Neural cell (in vitro differentiated cells): ENCODE measurements at regions not wholly inside any gene's neighbourhood (a gene's known extent, or its start where the extent isn't known, plus 50 kb on each side); places are given as distances from the start of the nearest gene placed in this dataset.
A peak's percentile ranks its signal among the peaks of the same experiment; 100 is the strongest.
"Not testable (repeated sequence)": the region's sequence is repeated elsewhere in the genome, so short reads cannot be mapped to it uniquely, and the experiment has no call there.

Source experiments
- H2AFZ ChIP-seq: fragments of 200-600, 300-800 bp; sonication (generic), shearing (Covaris generic); 2 replicates; pipeline ENCODE4 v1.6.0; 2014; ENCODE audit warnings: low read depth, mild to moderate bottlenecking, antibody characterized with exemption, low read length, moderate library complexity
- H3F3A ChIP-seq: fragments of 200-600 bp; shearing (Covaris generic); 2 replicates; pipeline ENCODE4 v1.6.1; 2016; ENCODE audit warnings: mild to moderate bottlenecking, moderate library complexity, mixed read lengths, antibody characterized with exemption, low read length; ENCODE audit not compliant: insufficient read depth, poor library complexity, severe bottlenecking
- H3K27ac ChIP-seq: fragments of 200-600, 300-800 bp; sonication (generic), shearing (Covaris generic); 2 replicates; pipeline ENCODE4 v1.5.1; 2014; ENCODE audit warnings: mild to moderate bottlenecking, low read length, moderate library complexity
- H3K27me3 ChIP-seq: fragments of 300-800, 200-600 bp; sonication (generic), shearing (Covaris generic); 2 replicates; pipeline ENCODE4 v1.6.0; 2014; ENCODE audit warnings: mild to moderate bottlenecking, low read depth, low read length, moderate library complexity; ENCODE audit not compliant: insufficient read depth
- H3K36me3 ChIP-seq: fragments of 300-800, 200-600 bp; sonication (generic), shearing (Covaris generic); 2 replicates; pipeline ENCODE4 v1.5.1; 2014; ENCODE audit warnings: mild to moderate bottlenecking, antibody characterized with exemption, low read length, moderate library complexity; ENCODE audit not compliant: insufficient read depth
- H3K4me2 ChIP-seq: fragments of 300-800, 200-600 bp; sonication (generic), shearing (Covaris generic); 2 replicates; pipeline ENCODE4 v1.6.0; 2014; ENCODE audit warnings: mild to moderate bottlenecking, low read length
- H3K4me3 ChIP-seq: fragments of 300-800, 200-600 bp; sonication (generic), shearing (Covaris generic); 2 replicates; pipeline ENCODE4 v1.5.1; 2014; ENCODE audit warnings: mild to moderate bottlenecking, low read length, moderate library complexity
- H3K79me2 ChIP-seq: fragments of 200-600 bp; shearing (Covaris generic); replicated peaks from 2 replicates; pipeline ENCODE4 v1.6.0; 2014; ENCODE audit warnings: mild to moderate bottlenecking, low read length, moderate library complexity; ENCODE audit not compliant: insufficient read depth
- H3K9ac ChIP-seq: fragments of 300-800, 200-600 bp; sonication (generic), shearing (Covaris generic); 2 replicates; pipeline ENCODE4 v1.6.1; 2016; ENCODE audit warnings: mild to moderate bottlenecking, low read length, mixed read lengths
- H3K9me2 ChIP-seq: fragments of 200-600 bp; shearing (Covaris generic); 2 replicates; pipeline ENCODE4 v1.6.1; 2016; ENCODE audit warnings: mild to moderate bottlenecking, low read length, mixed read lengths; ENCODE audit not compliant: insufficient read depth
- H3K9me3 ChIP-seq: fragments of 200-600, 300-800 bp; sonication (generic), shearing (Covaris generic); 2 replicates; pipeline ENCODE4 v1.6.1; 2016; ENCODE audit warnings: mild to moderate bottlenecking, mixed run types, low read length, moderate library complexity, mixed read lengths
- H4K20me1 ChIP-seq: fragments of 200-600 bp; shearing (Covaris generic); 2 replicates; pipeline ENCODE4 v1.6.1; 2016; ENCODE audit warnings: mild to moderate bottlenecking, mixed run types; ENCODE audit not compliant: insufficient read depth
- EP300 ChIP-seq: fragments of 450-650 bp; conservative IDR thresholded peaks from 2 replicates; pipeline ENCODE4 v1.6.1; 2014; ENCODE audit warnings: antibody characterized with exemption, mild to moderate bottlenecking, moderate library complexity; ENCODE audit not compliant: poor library complexity, severe bottlenecking
- EZH2 ChIP-seq: fragments of 200-600, 300-800 bp; shearing (Covaris generic), sonication (generic); IDR thresholded peaks from 2 replicates; pipeline ENCODE4 v1.6.1; 2014; ENCODE audit warnings: antibody characterized with exemption, low read length, borderline replicate concordance, mild to moderate bottlenecking; ENCODE audit not compliant: insufficient read depth, poor library complexity, severe bottlenecking
- MXI1 ChIP-seq: fragments of 450-650 bp; conservative IDR thresholded peaks from 2 replicates; pipeline ENCODE4 v1.6.1; 2014; ENCODE audit warnings: antibody characterized with exemption, mild to moderate bottlenecking; ENCODE audit not compliant: poor library complexity, severe bottlenecking
- POLR2AphosphoS5 ChIP-seq: IDR thresholded peaks from 2 replicates; pipeline ENCODE4 v1.6.1; 2012
- RAD21 ChIP-seq: fragments of 450-650 bp; conservative IDR thresholded peaks from 2 replicates; pipeline ENCODE4 v1.6.1; 2014; ENCODE audit warnings: antibody characterized with exemption, mild to moderate bottlenecking, moderate library complexity
- SMC3 ChIP-seq: fragments of 450-650 bp; conservative IDR thresholded peaks from 2 replicates; pipeline ENCODE4 v1.6.1; 2014; ENCODE audit warnings: antibody characterized with exemption, mild to moderate bottlenecking, moderate library complexity; ENCODE audit not compliant: poor library complexity
- TAF1 ChIP-seq: IDR thresholded peaks from 2 replicates; pipeline ENCODE4 v1.6.1; 2012; ENCODE audit warnings: low read depth
- TF ChIP-seq, protein P1 (sequence below): IDR thresholded peaks from 2 replicates; pipeline ENCODE4 v1.6.1; 2012; ENCODE audit warnings: borderline replicate concordance
- TF ChIP-seq, protein P2 (sequence below): fragments of 450-650 bp; IDR thresholded peaks from 2 replicates; pipeline ENCODE4 v1.5.1; 2014; ENCODE audit warnings: antibody characterized with exemption, mild to moderate bottlenecking, moderate library complexity; ENCODE audit not compliant: poor library complexity, severe bottlenecking

- Histone ChIP-seq H3K9me3 (no peaks in the 10 kb centered on the region), H3K36me3 (no peaks in the 10 kb centered on the region), H3K9ac (no peak overlapping the region), H3K4me3 (no peak overlapping the region), H4K20me1 (no peaks in the 10 kb centered on the region), H3K27me3 (no peaks in the 10 kb centered on the region), H3K79me2 (no peaks in the 10 kb centered on the region), H2AFZ (no peak overlapping the region), H3K27ac (no peak overlapping the region), H3K9me2 (no peaks in the 10 kb centered on the region), H3K4me2 (no peak overlapping the region), H3F3A (no peaks in the 10 kb centered on the region)
- TF ChIP-seq, protein P1, sequence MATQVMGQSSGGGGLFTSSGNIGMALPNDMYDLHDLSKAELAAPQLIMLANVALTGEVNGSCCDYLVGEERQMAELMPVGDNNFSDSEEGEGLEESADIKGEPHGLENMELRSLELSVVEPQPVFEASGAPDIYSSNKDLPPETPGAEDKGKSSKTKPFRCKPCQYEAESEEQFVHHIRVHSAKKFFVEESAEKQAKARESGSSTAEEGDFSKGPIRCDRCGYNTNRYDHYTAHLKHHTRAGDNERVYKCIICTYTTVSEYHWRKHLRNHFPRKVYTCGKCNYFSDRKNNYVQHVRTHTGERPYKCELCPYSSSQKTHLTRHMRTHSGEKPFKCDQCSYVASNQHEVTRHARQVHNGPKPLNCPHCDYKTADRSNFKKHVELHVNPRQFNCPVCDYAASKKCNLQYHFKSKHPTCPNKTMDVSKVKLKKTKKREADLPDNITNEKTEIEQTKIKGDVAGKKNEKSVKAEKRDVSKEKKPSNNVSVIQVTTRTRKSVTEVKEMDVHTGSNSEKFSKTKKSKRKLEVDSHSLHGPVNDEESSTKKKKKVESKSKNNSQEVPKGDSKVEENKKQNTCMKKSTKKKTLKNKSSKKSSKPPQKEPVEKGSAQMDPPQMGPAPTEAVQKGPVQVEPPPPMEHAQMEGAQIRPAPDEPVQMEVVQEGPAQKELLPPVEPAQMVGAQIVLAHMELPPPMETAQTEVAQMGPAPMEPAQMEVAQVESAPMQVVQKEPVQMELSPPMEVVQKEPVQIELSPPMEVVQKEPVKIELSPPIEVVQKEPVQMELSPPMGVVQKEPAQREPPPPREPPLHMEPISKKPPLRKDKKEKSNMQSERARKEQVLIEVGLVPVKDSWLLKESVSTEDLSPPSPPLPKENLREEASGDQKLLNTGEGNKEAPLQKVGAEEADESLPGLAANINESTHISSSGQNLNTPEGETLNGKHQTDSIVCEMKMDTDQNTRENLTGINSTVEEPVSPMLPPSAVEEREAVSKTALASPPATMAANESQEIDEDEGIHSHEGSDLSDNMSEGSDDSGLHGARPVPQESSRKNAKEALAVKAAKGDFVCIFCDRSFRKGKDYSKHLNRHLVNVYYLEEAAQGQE = no peak
- TF ChIP-seq SMC3 (peak; percentile 74), TAF1 (no peak), EP300 (no peak), EZH2 (no peak), RAD21 (peak; percentile 67), MXI1 (no peak)
- TF ChIP-seq, protein P2, sequence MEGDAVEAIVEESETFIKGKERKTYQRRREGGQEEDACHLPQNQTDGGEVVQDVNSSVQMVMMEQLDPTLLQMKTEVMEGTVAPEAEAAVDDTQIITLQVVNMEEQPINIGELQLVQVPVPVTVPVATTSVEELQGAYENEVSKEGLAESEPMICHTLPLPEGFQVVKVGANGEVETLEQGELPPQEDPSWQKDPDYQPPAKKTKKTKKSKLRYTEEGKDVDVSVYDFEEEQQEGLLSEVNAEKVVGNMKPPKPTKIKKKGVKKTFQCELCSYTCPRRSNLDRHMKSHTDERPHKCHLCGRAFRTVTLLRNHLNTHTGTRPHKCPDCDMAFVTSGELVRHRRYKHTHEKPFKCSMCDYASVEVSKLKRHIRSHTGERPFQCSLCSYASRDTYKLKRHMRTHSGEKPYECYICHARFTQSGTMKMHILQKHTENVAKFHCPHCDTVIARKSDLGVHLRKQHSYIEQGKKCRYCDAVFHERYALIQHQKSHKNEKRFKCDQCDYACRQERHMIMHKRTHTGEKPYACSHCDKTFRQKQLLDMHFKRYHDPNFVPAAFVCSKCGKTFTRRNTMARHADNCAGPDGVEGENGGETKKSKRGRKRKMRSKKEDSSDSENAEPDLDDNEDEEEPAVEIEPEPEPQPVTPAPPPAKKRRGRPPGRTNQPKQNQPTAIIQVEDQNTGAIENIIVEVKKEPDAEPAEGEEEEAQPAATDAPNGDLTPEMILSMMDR = peak; percentile 60
These were observed 194.1 kb upstream of the ARHGEF26 start for GRCh38 chr3:153927107-153927506.

GRCh38 chr3:153928851-153929250, 192.3 kb upstream of the ARHGEF26 start:
- Histone ChIP-seq H3K4me2 (no peak overlapping the region), H3K9me2 (no peaks in the 10 kb centered on the region), H3K9me3 (no peaks in the 10 kb centered on the region), H3K27me3 (no peaks in the 10 kb centered on the region), H3K9ac (no peak overlapping the region), H4K20me1 (no peaks in the 10 kb centered on the region), H3K4me3 (no peak overlapping the region), H3K36me3 (no peaks in the 10 kb centered on the region), H3F3A (no peaks in the 10 kb centered on the region), H2AFZ (no peak overlapping the region), H3K79me2 (no peaks in the 10 kb centered on the region), H3K27ac (no peak overlapping the region)
- TF ChIP-seq POLR2AphosphoS5 (no peak), EZH2 (no peak), TAF1 (no peak), EP300 (no peak), MXI1 (no peak), SMC3 (no peak), RAD21 (no peak)
- TF ChIP-seq, protein P2 = no peak
- TF ChIP-seq, protein P1 = no peak

DNA sequence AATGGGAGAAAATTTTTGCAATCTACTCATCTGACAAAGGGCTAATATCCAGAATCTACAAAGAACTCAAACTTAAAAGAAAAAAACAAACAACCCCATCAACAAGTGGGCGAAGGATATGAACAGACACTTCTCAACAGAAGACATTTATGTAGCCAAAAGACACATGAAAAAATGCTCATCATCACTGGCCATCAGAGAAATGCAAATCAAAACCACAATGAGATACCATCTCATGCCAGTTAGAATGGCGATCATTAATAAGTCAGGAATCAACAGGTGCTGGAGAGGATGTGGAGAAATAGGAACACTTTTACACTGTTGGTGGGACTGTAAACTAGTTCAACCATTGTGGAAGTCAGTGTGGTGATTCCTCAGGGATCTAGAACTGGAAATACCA, 187.7 kb upstream of the ARHGEF26 start:
- H3K9ac ChIP-seq, H3K79me2 ChIP-seq, H3K9me3 ChIP-seq, H2AFZ ChIP-seq, H3F3A ChIP-seq, H3K36me3 ChIP-seq, H3K4me3 ChIP-seq, H3K9me2 ChIP-seq, H3K4me2 ChIP-seq, H3K27me3 ChIP-seq, H4K20me1 ChIP-seq, H3K27ac ChIP-seq: not testable (repeated sequence)
